Uterus (tissue), 3 donors: ENCODE measurements at regions not wholly inside any gene's neighbourhood (a gene's known extent, or its start where the extent isn't known, plus 50 kb on each side); places are given as distances from the start of the nearest gene placed in this dataset.
A peak's percentile ranks its signal among the peaks of the same experiment; 100 is the strongest.

Experiments
- DNase-seq, 2 donors: peaks; one replicate each; pipeline ENCODE4 v3.0.0-alpha.2; 2019 to 2020
- H3K27ac ChIP-seq, 2 donors: fragments of 200-600 bp; sonication (generic); 1 replicate in 1 of 2; 2 replicates in 1 of 2; pipeline ENCODE4 v1.5.1; 2016 to 2018
- H3K27me3 ChIP-seq, 2 donors: fragments of 200-600 bp; sonication (generic); one replicate each; pipeline ENCODE4 v1.5.1; 2018 to 2019; ENCODE audit warnings: control low read depth in 1 of 2
- H3K36me3 ChIP-seq, 2 donors: fragments of 200-600 bp; sonication (generic); one replicate each; pipeline ENCODE4 v1.5.1; 2019; ENCODE audit warnings: control low read depth in 1 of 2
- H3K4me1 ChIP-seq, 2 donors: fragments of 200-600 bp; sonication (generic); one replicate each; pipeline ENCODE4 v1.5.1; 2018 to 2019; ENCODE audit warnings: control low read depth in 1 of 2
- H3K4me3 ChIP-seq, 2 donors: fragments of 200-600 bp; sonication (generic); 1 replicate in 1 of 2; 2 replicates in 1 of 2; pipeline ENCODE4 v1.5.1; 2018 to 2019; ENCODE audit warnings: mild to moderate bottlenecking in 1 of 2
- H3K9me3 ChIP-seq, 2 donors: fragments of 200-600 bp; sonication (generic); one replicate each; pipeline ENCODE4 v1.5.1; 2019; ENCODE audit warnings: control low read depth in 1 of 2
- POLR2A ChIP-seq, 2 donors: fragments of 450-650 bp; IDR thresholded peaks; one replicate each; pipeline ENCODE4 v1.6.1; 2016; ENCODE audit warnings: antibody characterized with exemption in 2 of 2, mild to moderate bottlenecking in 1 of 2, moderate library complexity in 1 of 2
- intact Hi-C: fragments of 100-400 bp; cut with DNase I; formaldehyde crosslinking; loops from one replicate; pipeline ENCODE4 v1.15.1; 2023; ENCODE audit warnings: low total_unique reads
- TF ChIP-seq, protein P1 (sequence below), 4 experiments: fragments of 200-600 bp in 2 of 4; fragments of 450-650 bp in 2 of 4; sonication (generic) in 2 of 4; IDR thresholded peaks; one replicate each; pipeline ENCODE4 v1.5.1; 2016 to 2019; ENCODE audit warnings: antibody characterized with exemption in 4 of 4, mild to moderate bottlenecking in 2 of 4, moderate library complexity in 1 of 4
- donor health status: DM: yes; HTN: yes; CAD: no.

DNA sequence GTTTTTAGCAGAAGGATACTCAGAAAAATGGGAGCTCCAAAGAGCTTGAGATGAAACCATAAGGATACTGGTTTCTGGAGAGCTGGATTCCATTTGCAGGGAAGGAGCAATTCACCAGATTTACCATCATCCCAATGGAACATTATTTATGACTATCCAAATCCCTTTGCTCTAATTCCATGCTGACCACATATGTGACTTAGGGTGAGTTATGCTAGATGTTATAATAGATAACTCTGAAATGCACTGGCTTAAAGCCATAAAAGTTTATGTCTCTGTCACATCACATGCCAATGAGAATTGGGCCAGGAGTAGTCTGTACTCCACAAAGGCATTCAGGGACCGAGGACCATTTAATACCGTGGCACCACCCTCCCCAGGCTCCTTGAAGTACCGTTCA lies 185.2 kb downstream of the SKIDA1 start:
- Histone ChIP-seq H3K27me3 (no peaks in the 10 kb centered on the region), H3K27ac (no peak overlapping the region), H3K4me3 (no peak overlapping the region), H3K4me1 (peaks cover 0 to 4% of the 10 kb centered on the region in 2 donors), H3K9me3 (no peaks in the 10 kb centered on the region), H3K36me3 (no peaks in the 10 kb centered on the region)
- intact Hi-C loops = no loop called here
- no peak for DNase-seq
- TF ChIP-seq, protein P1, sequence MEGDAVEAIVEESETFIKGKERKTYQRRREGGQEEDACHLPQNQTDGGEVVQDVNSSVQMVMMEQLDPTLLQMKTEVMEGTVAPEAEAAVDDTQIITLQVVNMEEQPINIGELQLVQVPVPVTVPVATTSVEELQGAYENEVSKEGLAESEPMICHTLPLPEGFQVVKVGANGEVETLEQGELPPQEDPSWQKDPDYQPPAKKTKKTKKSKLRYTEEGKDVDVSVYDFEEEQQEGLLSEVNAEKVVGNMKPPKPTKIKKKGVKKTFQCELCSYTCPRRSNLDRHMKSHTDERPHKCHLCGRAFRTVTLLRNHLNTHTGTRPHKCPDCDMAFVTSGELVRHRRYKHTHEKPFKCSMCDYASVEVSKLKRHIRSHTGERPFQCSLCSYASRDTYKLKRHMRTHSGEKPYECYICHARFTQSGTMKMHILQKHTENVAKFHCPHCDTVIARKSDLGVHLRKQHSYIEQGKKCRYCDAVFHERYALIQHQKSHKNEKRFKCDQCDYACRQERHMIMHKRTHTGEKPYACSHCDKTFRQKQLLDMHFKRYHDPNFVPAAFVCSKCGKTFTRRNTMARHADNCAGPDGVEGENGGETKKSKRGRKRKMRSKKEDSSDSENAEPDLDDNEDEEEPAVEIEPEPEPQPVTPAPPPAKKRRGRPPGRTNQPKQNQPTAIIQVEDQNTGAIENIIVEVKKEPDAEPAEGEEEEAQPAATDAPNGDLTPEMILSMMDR (IDR thresholded peaks at IDR 0.05) = no peak
- TF ChIP-seq POLR2A (IDR thresholded peaks at IDR 0.05) = no peak

DNA sequence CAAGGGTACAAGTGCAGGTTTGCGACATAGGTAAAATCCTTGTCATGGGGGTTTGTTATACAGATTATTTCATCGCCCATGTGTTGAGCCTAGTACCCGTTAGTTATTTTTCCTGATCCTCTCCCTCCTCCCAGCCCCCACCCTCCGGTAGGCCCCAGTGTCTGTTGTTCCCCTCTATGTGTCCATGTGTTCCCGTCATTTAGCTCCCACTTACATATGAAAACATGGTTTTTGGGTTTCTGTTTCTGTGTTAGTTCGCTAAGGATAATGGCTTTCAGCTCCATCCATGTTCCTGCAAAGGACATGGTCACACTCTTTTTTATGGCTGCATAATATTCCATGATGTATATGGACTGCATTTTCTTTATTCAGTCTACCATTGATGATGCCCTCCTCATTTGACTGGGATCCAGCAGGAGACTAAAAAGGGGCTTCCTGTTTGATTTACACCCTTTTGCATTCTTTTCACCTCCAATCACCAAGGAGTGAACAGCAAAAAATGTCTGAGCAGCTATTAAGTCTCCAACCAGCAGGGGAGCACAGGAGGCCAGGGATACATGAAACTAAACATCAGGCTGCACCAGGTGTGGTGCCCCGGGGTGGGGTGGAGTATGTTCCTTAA lies 188.2 kb downstream of the SKIDA1 start:
- intact Hi-C loops = no loop called here
- H3K36me3 ChIP-seq = no peaks in the 10 kb centered on the region
- TF ChIP-seq, protein P1 (IDR thresholded peaks at IDR 0.05) = no peak
- TF ChIP-seq POLR2A (IDR thresholded peaks at IDR 0.05) = no peak
- no peaks in the 10 kb centered on the region for H3K9me3 ChIP-seq
- no peak overlapping the region for H3K4me3 ChIP-seq
- H3K4me1 ChIP-seq = peaks cover 0 to 4% of the 10 kb centered on the region in 2 donors
- H3K27me3 ChIP-seq = no peaks in the 10 kb centered on the region
- no peak for DNase-seq
- H3K27ac ChIP-seq = no peak overlapping the region

DNA sequence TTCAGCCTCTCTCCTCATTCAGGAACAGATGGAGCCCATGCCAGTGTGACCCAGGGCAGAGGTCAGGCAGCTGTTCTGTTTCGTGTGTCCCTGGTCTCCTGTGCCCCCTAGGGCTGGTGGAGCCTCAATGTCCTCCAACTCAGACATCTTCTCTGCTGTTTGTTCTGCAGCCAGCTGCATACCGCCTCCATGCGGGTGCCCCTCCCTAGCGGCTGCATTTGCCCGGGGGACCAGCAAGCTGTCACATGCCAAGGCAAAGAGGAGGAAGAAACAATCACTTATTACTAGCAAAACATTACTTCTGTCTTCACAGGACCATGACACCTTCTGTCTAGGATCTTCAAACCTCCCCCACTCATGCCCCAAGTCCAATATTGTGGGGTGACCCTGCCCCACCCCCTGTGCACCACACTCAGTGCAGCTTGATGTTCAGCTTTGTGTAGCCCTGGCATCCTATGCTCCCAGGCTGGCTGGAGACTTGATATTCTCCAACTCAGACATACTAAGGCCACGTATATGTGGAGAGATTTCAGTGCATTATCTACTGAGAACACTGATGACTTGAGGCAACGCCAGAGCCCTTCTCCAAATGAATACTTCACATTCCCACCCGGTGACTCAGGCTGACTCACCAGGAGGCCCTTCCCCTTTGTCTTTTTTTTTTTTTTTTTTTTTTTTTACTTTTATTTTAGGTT lies 188.9 kb downstream of the SKIDA1 start:
- Histone ChIP-seq H3K27me3 (no peaks in the 10 kb centered on the region), H3K36me3 (no peaks in the 10 kb centered on the region), H3K4me3 (no peak overlapping the region), H3K27ac (no peak overlapping the region), H3K4me1 (peaks cover 0 to 4% of the 10 kb centered on the region in 2 donors), H3K9me3 (no peaks in the 10 kb centered on the region)
- intact Hi-C loops = no loop called here
- TF ChIP-seq POLR2A (IDR thresholded peaks at IDR 0.05) = no peak
- TF ChIP-seq, protein P1 (IDR thresholded peaks at IDR 0.05) = no peak
- peak; percentile 24 to 53 for DNase-seq

DNA sequence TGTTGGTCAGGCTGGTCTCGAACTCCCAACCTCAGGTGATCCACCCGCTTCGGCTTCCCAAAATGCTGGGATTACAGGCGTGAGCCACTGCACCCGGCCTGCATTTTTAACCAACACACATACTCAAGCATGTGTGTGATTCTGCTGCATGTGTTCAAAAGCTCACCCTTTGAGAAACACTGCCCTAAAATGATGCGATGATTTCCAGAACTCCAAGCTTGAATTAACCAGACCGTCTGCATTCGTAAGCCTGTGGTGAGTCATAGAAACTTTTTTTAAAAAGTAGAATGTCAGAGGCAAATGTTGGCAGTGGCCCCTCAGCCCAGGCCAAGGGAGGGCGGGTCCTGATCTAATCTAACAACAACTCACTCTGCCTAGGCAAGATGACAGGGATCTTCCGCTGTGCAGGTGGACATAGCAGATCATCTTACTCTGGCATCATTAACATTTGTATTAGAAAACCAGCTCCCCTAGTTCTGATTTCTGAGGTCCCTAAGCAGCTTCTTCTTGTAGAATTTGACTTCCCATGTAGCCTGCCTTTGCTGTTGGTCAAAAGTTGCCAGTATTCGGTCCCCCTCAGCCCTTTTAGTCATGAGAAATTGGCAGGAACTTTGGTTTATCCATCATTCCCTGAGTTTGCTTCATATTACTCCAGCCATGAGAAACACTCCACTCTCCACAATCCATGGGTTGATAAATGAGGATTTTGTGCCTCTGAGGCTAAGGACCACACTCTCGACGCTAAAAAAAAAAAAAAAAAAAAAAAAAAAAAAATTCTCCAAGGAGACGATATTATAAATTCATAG lies 190.4 kb downstream of the SKIDA1 start:
- Histone ChIP-seq H3K27ac (peak overlapping the region; percentile 19 to 60), H3K4me3 (no peak overlapping the region), H3K4me1 (peaks cover 0 to 4% of the 10 kb centered on the region in 2 donors), H3K36me3 (no peaks in the 10 kb centered on the region), H3K9me3 (no peaks in the 10 kb centered on the region), H3K27me3 (no peaks in the 10 kb centered on the region)
- TF ChIP-seq, protein P1 (IDR thresholded peaks at IDR 0.05) = no peak
- no peak for TF ChIP-seq POLR2A (IDR thresholded peaks at IDR 0.05)
- peak; percentile 67 to 72 for DNase-seq
- intact Hi-C loops = no loop called here

DNA sequence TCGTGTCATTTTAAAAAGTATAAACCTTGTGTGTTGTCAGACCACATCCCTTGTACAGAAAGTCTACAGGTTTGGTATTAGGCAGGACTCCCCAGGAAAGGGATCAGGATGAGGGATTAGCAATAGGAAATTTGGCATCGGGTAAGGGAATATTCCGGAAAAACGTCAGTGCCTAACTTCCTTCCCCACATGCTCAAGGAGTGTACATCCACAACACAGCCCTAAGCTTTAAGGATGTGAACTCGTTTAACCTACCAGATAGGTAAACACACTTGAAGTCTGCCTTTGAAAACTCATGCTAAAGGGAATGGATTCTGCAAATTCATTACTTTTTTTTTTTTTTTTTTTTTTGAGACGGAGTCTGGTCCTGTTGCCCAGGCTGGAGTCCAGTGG lies 194.9 kb downstream of the SKIDA1 start:
- TF ChIP-seq, protein P1 (IDR thresholded peaks at IDR 0.05) = no peak
- no peak for TF ChIP-seq POLR2A (IDR thresholded peaks at IDR 0.05)
- intact Hi-C loops = no loop called here
- Histone ChIP-seq H3K9me3 (no peaks in the 10 kb centered on the region), H3K36me3 (no peaks in the 10 kb centered on the region), H3K4me1 (no peaks in the 10 kb centered on the region), H3K27ac (peak overlapping the region in 1 of 2 donors; percentile 54), H3K4me3 (no peak overlapping the region), H3K27me3 (no peaks in the 10 kb centered on the region)
- peak in 1 of 2 donors; percentile 29 for DNase-seq
